ENCODE measurements at regions not wholly inside any gene's neighbourhood (a gene's known extent, or its start where the extent isn't known, plus 50 kb on each side); places are given as distances from the start of the nearest gene placed in this dataset.

GRCh38 chr2:238731961-238732360, 115.9 kb upstream of the TWIST2 start:
- DNase-seq, result no peak

DNA sequence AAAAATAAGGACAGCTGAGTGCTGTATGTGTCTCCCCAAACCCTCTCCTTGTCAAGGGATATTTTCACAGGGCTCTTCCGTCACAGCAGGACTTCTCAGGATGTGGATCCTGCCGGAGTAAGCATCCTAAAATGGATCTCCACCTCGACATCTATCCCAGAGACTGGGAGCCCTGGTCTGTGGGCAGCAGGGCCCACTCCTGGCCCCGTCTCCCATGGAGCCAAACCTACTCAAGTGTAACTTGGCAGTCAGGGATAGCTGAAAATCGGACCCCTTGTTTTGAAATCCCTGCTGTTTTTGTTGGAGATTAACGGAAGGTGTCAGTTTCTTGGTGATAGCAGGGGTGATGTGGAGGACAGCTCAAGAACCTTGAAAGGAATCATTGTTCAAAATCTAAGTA, 109.0 kb upstream of the TWIST2 start:
- no peak for DNase-seq

DNA sequence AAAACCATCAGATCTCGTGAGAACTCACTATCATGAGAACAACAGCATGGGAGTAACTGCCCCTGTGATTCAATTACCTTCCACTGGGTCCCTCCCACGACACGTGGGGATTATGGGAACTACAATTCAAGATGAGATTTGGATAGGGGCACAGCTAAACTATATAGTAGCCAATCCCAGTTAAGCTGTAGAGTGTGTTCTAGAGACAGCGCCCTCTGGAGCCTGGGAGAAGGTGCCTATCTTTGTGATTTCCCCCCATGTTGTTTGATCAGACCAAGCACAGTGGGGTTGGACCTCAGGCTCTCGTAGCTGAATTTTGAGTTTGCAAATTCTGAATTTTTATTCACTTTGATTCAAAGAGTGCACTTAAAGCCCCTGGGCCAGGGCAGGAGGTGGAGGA, 108.2 kb upstream of the TWIST2 start:
- DNase-seq, result no peak

DNA sequence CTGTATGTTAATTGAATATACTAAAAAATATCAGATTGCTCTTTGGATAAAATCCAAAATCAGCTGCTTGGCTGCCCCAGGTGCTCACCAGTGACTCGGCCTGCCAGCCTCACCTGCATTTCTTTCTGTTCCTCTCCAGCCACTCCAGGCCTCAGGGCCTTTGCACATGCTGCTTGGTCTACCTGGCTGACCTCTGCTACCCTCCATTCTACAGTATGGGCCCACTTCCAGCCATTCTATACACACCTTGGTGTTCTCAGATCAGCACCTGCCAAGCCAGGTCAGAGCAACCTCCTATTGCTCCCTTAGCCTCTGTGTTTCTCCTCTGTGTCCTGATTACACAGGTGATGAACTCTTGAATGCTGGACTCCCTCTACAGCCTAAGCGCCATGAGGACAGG, 106.6 kb upstream of the TWIST2 start:
- no peak for DNase-seq

DNA sequence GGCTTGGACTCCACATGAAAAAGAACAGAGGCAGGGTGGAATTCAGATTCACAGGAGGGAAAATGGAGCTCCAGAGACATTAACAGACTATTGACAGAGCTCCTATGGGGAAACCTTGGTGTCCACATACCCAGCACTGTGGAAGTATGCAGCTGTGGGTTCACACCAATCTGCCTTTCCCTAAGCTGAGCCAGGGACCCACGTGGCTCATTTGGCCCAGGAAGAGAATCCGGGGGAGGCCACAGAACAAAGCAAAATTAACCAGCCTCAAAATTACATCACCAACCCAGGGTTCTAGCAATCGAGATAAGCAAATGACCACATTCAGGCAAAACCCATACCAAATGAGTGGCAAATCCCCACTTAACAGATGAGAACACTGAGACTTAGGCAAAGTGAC, 105.8 kb upstream of the TWIST2 start:
- DNase-seq, result no peak

GRCh38 chr2:238742664-238743063, 105.2 kb upstream of the TWIST2 start:
- DNase-seq, result no peak

DNA sequence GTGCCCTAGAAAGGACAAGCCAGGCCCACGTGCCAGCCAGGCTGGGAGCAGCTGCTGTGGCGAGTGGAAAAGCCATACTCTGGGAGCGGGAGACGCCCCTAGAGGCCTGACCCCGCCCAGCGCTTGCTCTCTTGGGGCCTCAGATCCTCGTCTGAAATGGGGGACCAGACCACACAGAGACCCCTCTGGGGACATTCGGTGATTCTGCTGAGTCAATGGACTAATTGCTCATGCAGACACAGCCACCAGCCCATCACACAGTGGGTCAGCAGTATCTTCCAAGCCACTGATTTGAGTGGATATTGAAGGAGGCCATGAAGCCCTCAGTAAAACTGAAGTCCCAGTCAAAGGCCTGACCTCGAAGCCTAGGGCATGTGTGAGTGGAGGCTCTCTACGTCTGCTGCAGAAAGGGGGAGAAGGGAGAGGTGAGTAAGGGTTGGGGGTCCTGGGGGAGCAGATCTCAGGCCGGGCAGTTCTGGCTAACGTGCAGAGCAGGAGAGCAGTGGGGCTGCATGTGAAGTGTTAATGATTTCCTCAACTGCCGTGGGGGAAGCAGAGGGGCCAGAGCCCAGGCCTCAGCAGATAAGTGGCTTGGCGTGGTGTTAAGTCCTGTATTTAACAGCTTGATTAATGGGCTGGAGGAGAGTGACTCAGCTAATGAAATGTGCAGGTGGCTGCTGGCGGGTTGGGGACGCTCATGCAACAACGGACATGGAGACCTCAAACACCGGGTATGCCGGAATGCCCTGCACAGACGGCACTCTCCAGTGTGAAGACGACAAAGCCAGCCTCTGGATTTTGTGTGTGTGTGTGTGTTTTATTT, 104.4 kb upstream of the TWIST2 start:
- no peak for DNase-seq

GRCh38 chr2:238744951-238745350, 102.9 kb upstream of the TWIST2 start:
- DNase-seq, result no peak

- no peak for DNase-seq
These were observed 101.9 kb upstream of the TWIST2 start for GRCh38 chr2:238745997-238746396.

GRCh38 chr2:238747114-238747513, 100.8 kb upstream of the TWIST2 start:
- no peak for DNase-seq

- no peak for DNase-seq
These were observed 100.3 kb upstream of the TWIST2 start for GRCh38 chr2:238747557-238747956.

DNA sequence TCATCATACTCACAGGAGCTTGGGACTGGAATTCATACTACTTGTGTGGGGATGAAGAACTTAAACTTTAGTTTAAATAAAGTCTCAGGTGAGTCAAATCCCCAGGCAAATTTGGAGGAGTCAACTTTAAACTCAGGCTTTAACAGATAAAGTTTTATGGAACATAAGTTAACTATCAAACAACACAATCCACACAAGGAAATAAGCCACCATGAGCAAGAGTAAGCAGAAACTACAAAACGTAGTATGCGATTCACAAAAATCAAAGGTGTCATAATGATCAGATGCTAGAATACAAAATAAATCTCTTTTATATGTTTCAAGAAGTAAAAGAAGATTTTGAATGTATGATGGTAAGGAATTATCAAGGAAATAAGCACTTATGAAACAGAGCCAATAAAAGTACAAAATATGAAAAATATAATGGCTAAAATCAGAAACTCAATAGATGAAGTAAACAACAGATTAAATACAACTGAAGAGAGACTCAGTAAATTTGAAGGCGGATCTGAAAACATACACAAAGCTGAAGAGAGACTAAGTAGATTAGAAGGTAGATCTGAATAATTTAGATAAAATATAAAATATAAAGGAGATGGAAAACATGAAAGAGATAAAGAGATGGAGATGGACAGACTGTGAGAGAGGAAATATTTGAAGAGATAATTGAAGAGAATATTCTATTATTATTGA, 97.5 kb upstream of the TWIST2 start:
- DNase-seq, result no peak

GRCh38 chr2:238754259-238754658, 93.6 kb upstream of the TWIST2 start:
- no peak for DNase-seq

GRCh38 chr2:238761868-238762267, 86.0 kb upstream of the TWIST2 start:
- no peak for DNase-seq

DNA sequence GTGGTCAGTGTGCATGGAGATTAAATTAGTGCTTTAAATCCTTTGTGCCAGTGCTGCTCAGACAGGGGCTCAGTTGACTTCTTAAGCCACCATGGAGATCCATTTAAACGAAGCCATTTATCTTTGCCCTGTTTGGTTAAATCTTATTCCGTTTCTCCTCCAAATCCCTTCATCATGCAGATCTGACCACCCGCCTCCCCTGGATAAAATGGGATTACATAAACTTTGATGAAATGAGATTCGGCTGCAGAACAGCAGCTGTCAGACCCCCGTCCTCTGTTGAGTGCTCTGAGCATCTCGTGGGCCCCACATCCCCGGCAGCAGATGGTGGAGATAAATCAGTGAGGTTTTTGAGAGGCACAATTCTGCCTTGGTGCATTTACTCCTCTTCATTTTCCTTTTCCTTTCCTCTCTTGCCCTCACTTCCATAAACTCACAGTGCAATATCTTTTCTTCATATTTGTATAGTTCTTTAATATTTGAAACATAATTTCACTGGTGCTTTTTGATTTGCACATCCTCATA, 84.4 kb upstream of the TWIST2 start:
- DNase-seq, result no peak

GRCh38 chr2:238765590-238765989, 82.3 kb upstream of the TWIST2 start:
- no peak for DNase-seq

DNA sequence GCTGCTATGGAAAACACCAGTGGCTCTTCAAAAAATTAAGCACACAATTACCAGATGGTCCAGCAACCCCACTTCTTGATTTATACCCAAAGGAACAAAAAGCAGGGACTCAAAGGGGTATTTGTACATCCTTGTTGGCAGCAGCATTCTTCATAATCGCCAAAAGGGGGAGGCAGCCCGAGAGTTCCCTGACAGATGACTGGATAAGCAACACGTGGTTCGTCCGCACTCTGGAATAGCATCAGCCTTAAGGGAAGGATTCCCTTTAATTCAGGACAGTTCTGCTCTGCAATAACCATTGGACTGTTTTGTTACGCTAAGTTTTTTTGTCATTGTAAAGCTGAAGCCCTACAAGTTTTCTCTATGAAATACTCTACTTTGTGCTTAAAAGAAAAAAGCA, 76.7 kb upstream of the TWIST2 start:
- peak in 1 of 56 donors; percentile 9 for DNase-seq

DNA sequence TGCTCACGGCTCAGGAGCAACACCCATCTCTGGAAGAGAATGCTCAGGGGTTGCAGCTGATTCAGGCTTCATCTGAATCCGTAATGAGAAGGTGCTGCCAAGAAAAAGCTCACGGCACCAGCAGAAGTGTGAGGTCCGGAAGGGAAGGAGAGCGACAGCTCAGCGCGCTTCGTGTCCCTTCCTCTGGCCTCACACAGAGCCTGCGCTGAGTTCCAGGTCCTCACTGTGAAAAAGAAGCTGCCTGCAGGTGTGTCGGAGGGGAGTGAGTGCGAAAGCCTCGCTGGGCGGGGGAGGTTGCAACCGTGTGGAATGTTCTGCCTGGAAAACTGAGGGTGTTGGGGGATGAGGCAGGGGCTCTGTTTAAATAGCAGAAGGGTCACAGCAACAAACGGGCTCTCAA, 76.2 kb upstream of the TWIST2 start:
- no peak for DNase-seq

DNA sequence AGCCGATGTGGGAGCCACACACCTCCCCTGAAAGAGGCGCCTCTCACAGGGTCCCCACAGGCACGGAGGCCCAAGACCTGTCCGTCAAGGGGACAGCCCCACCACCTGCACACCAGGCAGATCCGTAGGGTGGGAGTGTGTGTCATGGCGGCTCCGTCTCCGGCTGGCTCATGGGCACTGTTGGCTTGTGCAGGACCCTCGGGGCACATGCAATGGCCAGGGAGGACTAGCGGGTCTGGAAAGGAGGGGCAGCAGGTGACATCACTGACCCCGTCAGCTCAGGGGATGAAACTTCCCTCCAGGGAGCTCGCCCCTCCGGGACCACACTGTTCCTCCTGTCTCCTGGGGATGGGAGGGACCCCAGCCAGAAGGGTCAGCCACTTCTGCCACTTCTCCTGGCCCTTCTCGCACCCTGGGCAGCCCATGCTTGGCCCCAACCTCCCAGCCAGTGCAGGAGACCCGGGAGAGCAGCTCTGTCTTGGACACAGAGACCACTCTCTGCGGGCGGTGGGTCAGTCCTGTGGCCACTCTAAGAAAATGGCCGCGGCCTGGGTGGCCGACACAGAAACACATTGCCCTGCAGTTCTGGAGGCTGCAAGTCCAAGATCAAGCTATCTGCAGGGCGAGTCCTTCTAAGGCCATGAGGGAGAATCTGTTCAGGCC, 75.1 kb upstream of the TWIST2 start:
- no peak for DNase-seq

GRCh38 chr2:238773472-238773871, 74.4 kb upstream of the TWIST2 start:
- DNase-seq, result no peak

GRCh38 chr2:238774071-238774470, 73.8 kb upstream of the TWIST2 start:
- DNase-seq, result no peak

- no peak for DNase-seq
These were observed 72.8 kb upstream of the TWIST2 start for GRCh38 chr2:238774980-238775509.

Measured in nucleus accumbens (tissue), 56 donors.